Uterus (tissue), 3 donors: ENCODE measurements at regions not wholly inside any gene's neighbourhood (a gene's known extent, or its start where the extent isn't known, plus 50 kb on each side); places are given as distances from the start of the nearest gene placed in this dataset.

Experiments used
- DNase-seq, 2 donors: peaks; one replicate each; pipeline ENCODE4 v3.0.0-alpha.2; 2019 to 2020
- H3K27ac ChIP-seq, 2 donors: fragments of 200-600 bp; sonication (generic); 1 replicate in 1 of 2; 2 replicates in 1 of 2; pipeline ENCODE4 v1.5.1; 2016 to 2018
- H3K27me3 ChIP-seq, 2 donors: fragments of 200-600 bp; sonication (generic); one replicate each; pipeline ENCODE4 v1.5.1; 2018 to 2019; ENCODE audit warnings: control low read depth in 1 of 2
- H3K36me3 ChIP-seq, 2 donors: fragments of 200-600 bp; sonication (generic); one replicate each; pipeline ENCODE4 v1.5.1; 2019; ENCODE audit warnings: control low read depth in 1 of 2
- H3K4me1 ChIP-seq, 2 donors: fragments of 200-600 bp; sonication (generic); one replicate each; pipeline ENCODE4 v1.5.1; 2018 to 2019; ENCODE audit warnings: control low read depth in 1 of 2
- H3K4me3 ChIP-seq, 2 donors: fragments of 200-600 bp; sonication (generic); 1 replicate in 1 of 2; 2 replicates in 1 of 2; pipeline ENCODE4 v1.5.1; 2018 to 2019; ENCODE audit warnings: mild to moderate bottlenecking in 1 of 2
- H3K9me3 ChIP-seq, 2 donors: fragments of 200-600 bp; sonication (generic); one replicate each; pipeline ENCODE4 v1.5.1; 2019; ENCODE audit warnings: control low read depth in 1 of 2
- POLR2A ChIP-seq, 2 donors: fragments of 450-650 bp; IDR thresholded peaks; one replicate each; pipeline ENCODE4 v1.6.1; 2016; ENCODE audit warnings: antibody characterized with exemption in 2 of 2, mild to moderate bottlenecking in 1 of 2, moderate library complexity in 1 of 2
- intact Hi-C: fragments of 100-400 bp; cut with DNase I; formaldehyde crosslinking; loops from one replicate; pipeline ENCODE4 v1.15.1; 2023; ENCODE audit warnings: low total_unique reads
- TF ChIP-seq, protein P1 (sequence below), 4 experiments: fragments of 200-600 bp in 2 of 4; fragments of 450-650 bp in 2 of 4; sonication (generic) in 2 of 4; IDR thresholded peaks; one replicate each; pipeline ENCODE4 v1.5.1; 2016 to 2019; ENCODE audit warnings: antibody characterized with exemption in 4 of 4, mild to moderate bottlenecking in 2 of 4, moderate library complexity in 1 of 4
- donor health status: DM: yes; HTN: yes; CAD: no.

DNA sequence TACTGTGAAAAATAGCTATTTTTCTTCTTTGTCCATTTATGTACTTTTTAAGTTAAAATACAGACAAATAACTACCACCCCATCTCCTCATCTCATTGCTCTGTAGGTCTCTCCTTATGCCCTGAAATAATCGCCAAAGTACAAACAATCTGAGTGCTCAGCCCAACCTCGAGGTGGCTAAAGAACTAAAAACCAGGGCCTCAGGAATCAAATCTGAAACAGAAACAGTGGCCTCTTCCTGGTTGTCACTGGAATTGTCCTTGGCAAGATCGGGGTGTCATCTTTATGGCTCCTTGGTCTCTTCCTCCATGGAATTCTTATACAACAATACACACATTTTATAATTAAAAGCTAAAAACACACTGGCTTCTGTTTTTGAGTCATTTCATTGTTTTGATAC lies 182.4 kb downstream of the ASCL1 start:
- H3K4me3 ChIP-seq = no peak overlapping the region
- no peaks in the 10 kb centered on the region for H3K4me1 ChIP-seq
- no peaks in the 10 kb centered on the region for H3K27me3 ChIP-seq
- DNase-seq = no peak
- no peaks in the 10 kb centered on the region for H3K9me3 ChIP-seq
- no peaks in the 10 kb centered on the region for H3K36me3 ChIP-seq
- no peak overlapping the region for H3K27ac ChIP-seq
- TF ChIP-seq, protein P1, sequence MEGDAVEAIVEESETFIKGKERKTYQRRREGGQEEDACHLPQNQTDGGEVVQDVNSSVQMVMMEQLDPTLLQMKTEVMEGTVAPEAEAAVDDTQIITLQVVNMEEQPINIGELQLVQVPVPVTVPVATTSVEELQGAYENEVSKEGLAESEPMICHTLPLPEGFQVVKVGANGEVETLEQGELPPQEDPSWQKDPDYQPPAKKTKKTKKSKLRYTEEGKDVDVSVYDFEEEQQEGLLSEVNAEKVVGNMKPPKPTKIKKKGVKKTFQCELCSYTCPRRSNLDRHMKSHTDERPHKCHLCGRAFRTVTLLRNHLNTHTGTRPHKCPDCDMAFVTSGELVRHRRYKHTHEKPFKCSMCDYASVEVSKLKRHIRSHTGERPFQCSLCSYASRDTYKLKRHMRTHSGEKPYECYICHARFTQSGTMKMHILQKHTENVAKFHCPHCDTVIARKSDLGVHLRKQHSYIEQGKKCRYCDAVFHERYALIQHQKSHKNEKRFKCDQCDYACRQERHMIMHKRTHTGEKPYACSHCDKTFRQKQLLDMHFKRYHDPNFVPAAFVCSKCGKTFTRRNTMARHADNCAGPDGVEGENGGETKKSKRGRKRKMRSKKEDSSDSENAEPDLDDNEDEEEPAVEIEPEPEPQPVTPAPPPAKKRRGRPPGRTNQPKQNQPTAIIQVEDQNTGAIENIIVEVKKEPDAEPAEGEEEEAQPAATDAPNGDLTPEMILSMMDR (IDR thresholded peaks at IDR 0.05) = no peak
- TF ChIP-seq POLR2A (IDR thresholded peaks at IDR 0.05) = no peak
- intact Hi-C loops = no loop called here

DNA sequence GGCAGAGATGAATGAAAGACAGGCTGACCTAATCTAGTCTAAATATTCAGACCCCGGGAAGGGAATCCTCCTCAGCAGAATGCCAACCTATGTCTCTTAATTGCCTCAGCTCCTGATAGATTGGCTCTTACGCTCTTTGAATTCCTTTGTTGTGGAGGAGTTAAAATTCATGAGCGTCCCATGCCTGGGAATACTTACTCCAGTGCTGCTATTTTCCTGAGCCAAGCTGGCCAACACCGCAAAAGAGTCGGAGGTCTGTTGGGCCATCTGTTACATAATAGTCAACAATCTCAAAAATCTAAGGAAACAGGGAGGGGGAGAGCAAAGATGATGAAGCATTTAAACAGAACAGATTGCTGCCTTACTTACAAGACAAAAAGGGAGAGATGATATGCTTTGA lies 182.8 kb downstream of the ASCL1 start:
- no peak for DNase-seq
- Histone ChIP-seq H3K4me1 (no peaks in the 10 kb centered on the region), H3K27ac (no peak overlapping the region), H3K4me3 (no peak overlapping the region), H3K27me3 (no peaks in the 10 kb centered on the region), H3K36me3 (no peaks in the 10 kb centered on the region), H3K9me3 (no peaks in the 10 kb centered on the region)
- no peak for TF ChIP-seq POLR2A (IDR thresholded peaks at IDR 0.05)
- TF ChIP-seq, protein P1 (IDR thresholded peaks at IDR 0.05) = no peak
- intact Hi-C loops = no loop called here

DNA sequence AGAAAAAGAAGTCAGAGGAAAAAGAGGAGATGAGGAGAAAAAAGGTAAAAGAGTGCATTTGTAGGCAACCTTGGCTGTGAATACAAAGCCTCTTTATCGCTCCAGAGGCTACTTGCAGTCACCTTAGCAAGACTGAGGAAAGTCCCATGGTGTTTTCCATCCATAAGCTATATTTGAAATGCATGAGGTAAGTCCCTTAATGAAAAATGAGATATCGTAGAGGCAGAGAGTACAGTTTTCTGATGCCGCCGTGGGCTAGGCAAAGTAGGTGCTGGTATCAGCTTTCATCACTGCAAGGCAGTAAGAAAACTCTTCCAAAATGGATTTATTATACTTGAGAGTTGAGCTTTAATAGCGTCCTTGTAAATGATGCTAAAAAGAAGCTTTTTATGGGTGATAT lies 186.8 kb downstream of the ASCL1 start:
- Histone ChIP-seq H3K4me1 (no peaks in the 10 kb centered on the region), H3K27me3 (no peaks in the 10 kb centered on the region), H3K4me3 (no peak overlapping the region), H3K9me3 (no peaks in the 10 kb centered on the region), H3K36me3 (no peaks in the 10 kb centered on the region), H3K27ac (no peak overlapping the region)
- intact Hi-C loops = no loop called here
- no peak for DNase-seq
- TF ChIP-seq POLR2A (IDR thresholded peaks at IDR 0.05) = no peak
- TF ChIP-seq, protein P1 (IDR thresholded peaks at IDR 0.05) = no peak

DNA sequence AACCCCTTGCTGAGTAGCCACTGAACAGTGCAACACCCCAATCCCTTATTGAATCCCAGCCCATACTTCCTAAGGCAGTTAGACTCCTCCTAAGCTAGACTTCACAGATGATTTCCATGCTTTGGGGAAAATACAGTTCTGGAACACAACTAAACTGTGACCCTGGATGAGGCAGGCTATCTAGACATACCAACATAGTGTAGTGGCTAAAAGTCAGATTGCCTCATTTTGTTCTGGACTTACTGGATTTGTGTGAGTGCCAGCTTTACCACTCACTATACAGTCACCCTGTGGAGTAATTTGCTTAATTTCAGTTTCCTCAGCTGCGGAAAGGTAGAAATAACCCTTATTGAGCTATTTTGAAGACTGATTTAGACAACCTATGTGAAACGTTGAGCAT lies 203.1 kb downstream of the ASCL1 start:
- TF ChIP-seq POLR2A (IDR thresholded peaks at IDR 0.05) = no peak
- TF ChIP-seq, protein P1 (IDR thresholded peaks at IDR 0.05) = no peak
- Histone ChIP-seq H3K9me3 (no peaks in the 10 kb centered on the region), H3K36me3 (no peaks in the 10 kb centered on the region), H3K4me1 (no peaks in the 10 kb centered on the region), H3K27ac (no peak overlapping the region), H3K4me3 (no peak overlapping the region), H3K27me3 (no peaks in the 10 kb centered on the region)
- no peak for DNase-seq
- intact Hi-C loops = no loop called here

DNA sequence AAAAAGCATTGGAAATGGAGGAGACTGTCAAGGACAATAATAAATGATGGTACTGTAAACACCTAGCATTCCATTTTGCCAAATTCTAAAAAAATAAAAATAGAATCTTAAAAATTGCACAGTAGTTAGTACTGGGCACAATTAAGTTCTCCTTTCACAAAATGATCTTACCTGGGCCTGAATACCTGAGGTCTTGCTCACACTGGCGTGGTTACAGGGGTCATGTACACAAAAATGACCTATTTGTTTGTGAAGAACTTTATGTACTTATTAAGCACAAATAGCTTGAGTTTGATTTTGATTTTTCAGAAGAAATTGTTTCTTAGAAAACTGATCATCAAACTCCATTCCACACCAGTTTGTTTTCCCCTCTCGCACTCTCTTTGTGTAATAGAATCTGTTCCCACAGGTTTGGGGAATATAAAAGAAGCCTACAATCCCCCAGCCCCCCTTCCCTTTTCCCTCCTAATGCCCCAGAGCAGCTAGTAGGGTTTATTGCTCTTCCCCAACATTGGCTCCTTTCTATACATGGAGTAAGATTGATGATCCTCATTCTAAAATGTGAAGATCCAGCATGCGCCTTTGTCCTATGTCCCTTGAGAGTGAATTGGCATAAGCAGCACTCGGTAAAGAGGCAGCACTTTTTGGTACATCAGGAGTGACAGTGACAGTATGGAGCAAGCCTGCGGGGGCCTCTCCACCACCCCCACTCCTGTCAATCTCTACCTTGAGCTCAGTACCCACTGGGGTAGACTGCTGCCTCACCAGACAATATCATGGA lies 204.3 kb downstream of the ASCL1 start:
- no peaks in the 10 kb centered on the region for H3K4me1 ChIP-seq
- TF ChIP-seq, protein P1 (IDR thresholded peaks at IDR 0.05) = no peak
- no peak for TF ChIP-seq POLR2A (IDR thresholded peaks at IDR 0.05)
- intact Hi-C loops = no loop called here

More for the DNA sequence above, 204.3 kb downstream of the ASCL1 start:
- Histone ChIP-seq H3K27me3 (no peaks in the 10 kb centered on the region), H3K36me3 (no peaks in the 10 kb centered on the region), H3K9me3 (no peaks in the 10 kb centered on the region), H3K4me3 (no peak overlapping the region), H3K27ac (no peak overlapping the region)
- no peak for DNase-seq
